Breast epithelium (tissue), 3 donors: ENCODE measurements at regions not wholly inside any gene's neighbourhood (a gene's known extent, or its start where the extent isn't known, plus 50 kb on each side); places are given as distances from the start of the nearest gene placed in this dataset.
"Not testable (repeated sequence)": the region's sequence is repeated elsewhere in the genome, so short reads cannot be mapped to it uniquely, and the experiment has no call there.

Experiments used
- POLR2A ChIP-seq: fragments of 450-650 bp; IDR thresholded peaks from one replicate; pipeline ENCODE4 v1.6.1; 2016; ENCODE audit warnings: antibody characterized with exemption, mild to moderate bottlenecking, moderate library complexity
- POLR2AphosphoS5 ChIP-seq, 3 donors: sonication (generic); formaldehyde crosslinking; IDR thresholded peaks; one replicate each; pipeline ENCODE4 v1.6.1; 2017; ENCODE audit warnings: antibody characterized with exemption in 3 of 3
- TF ChIP-seq, protein P1 (sequence below), 3 donors: fragments of 450-650 bp; IDR thresholded peaks; one replicate each; pipeline ENCODE4 v1.5.1; 2016 to 2017; ENCODE audit warnings: antibody characterized with exemption in 3 of 3, mild to moderate bottlenecking in 3 of 3, moderate library complexity in 3 of 3

DNA sequence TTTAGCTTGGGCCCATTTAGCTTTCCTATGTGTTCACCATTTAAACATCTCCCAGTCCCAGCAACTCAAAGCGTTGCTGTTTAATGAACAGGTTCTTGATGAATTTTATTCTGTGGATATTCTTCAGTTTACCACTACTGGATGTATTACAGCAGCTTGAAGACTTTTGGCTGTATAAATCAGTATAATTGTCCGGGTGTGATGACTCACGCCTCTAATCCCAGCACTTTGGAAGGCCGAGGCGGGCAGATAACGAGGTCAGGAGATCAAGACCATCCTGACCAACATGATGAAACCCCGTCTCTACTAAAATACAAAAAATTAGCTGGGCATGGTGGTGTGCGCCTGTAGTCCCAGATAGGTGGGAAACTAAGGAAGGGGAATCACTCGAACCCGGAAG is 1286.7 kb upstream of the EYS start:
- TF ChIP-seq, protein P1, sequence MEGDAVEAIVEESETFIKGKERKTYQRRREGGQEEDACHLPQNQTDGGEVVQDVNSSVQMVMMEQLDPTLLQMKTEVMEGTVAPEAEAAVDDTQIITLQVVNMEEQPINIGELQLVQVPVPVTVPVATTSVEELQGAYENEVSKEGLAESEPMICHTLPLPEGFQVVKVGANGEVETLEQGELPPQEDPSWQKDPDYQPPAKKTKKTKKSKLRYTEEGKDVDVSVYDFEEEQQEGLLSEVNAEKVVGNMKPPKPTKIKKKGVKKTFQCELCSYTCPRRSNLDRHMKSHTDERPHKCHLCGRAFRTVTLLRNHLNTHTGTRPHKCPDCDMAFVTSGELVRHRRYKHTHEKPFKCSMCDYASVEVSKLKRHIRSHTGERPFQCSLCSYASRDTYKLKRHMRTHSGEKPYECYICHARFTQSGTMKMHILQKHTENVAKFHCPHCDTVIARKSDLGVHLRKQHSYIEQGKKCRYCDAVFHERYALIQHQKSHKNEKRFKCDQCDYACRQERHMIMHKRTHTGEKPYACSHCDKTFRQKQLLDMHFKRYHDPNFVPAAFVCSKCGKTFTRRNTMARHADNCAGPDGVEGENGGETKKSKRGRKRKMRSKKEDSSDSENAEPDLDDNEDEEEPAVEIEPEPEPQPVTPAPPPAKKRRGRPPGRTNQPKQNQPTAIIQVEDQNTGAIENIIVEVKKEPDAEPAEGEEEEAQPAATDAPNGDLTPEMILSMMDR (IDR thresholded peaks at IDR 0.05) = not testable (repeated sequence)
- TF ChIP-seq POLR2A; POLR2AphosphoS5 (IDR thresholded peaks at IDR 0.05): not testable (repeated sequence)
